ENCODE measurements at regions not wholly inside any gene's neighbourhood (a gene's known extent, or its start where the extent isn't known, plus 50 kb on each side); places are given as distances from the start of the nearest gene placed in this dataset.

DNA sequence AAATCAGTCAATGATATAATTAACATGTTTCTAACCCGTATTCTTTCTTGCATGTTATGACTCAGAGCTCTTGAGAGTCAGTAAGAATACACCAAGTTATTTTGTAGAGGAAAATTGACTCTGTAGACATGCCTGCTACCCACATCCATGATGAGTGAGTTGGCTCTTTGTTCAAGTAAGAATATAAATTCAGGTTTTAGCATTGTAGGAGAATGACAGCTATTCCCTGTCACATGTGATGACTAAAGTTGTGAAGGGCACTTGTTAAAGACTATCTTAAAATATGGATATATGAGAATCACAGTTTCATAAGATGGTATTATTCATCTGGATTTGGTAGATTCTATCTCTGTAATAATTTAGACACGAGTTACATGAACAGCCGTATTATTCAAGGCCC lies 209.1 kb downstream of the CCDC59 start:
- DNase-seq = no peak

DNA sequence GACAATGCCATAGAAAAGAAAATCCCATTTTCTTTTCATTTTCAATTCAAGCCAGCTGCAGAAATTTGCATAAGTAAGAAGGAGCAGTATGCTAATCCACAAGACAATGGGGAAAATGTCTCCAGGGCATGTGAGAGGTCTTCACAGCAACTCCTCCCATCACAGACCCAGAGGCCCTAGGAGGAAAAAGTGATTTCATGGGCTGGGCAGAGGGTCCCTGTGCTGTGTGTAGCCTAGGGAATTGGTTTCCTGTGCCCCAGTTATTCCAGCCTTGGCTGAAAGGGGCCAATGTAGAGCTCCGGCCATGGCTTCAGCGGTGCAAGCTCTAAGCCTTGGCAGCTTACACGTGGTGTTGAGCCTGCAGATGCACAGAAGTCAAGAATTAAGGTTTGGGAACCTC lies 211.4 kb downstream of the CCDC59 start:
- no peak for DNase-seq

DNA sequence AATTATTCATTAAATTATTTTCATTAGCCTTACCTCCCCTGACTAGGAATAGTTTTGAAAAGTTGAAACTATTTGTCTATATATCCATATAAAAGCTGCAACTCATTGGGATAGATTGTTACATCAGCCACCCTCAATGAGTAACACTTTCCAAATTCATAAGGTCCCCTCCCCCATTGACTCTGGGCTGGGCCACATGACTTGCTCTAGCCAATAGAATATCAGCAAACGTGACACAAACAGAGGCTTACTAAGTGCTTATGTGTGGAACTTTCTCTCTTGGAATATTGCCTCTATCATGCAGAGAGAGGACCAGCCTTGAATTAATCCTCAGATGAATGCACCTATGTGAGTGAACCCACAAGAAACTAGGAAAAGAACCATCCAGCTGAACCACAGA lies 213.7 kb downstream of the CCDC59 start:
- DNase-seq = no peak

DNA sequence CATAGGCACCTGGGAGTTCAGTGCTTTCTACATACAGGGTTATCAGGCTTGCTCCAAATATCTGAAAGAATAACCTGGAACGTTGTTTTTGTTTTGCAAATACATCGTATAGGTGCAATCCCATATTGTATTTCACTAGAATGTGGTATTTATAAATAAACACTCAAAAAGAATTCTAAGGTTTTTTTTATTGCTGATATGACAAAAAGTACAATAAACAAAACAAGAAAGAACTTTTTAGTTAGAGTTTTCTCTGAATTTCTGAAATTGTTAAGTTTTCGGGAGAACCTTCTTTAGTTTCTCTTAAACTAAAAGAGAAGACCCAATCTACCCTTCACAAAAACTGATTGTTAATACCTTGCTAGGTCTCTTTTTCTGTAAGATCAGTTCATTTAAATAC lies 225.8 kb downstream of the CCDC59 start:
- DNase-seq = no peak

DNA sequence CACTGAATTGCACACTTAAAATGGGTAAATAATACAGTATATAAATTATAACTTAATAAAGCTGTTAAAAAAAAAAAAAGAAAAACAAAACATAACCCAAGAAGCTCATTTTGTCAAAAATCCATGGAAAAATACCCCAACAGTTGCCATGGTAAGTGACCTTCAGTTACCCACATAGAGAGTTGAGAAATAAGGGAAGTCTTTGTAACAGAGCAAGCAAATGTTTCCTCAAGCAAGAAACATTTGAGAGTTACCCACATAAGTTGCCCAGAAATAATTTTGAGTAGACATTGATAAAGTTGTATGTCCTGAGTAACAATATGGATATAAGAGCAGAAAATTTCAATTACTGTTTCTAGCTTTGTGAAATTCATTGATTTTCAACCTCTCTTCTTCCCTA lies 227.4 kb downstream of the CCDC59 start:
- no peak for DNase-seq

DNA sequence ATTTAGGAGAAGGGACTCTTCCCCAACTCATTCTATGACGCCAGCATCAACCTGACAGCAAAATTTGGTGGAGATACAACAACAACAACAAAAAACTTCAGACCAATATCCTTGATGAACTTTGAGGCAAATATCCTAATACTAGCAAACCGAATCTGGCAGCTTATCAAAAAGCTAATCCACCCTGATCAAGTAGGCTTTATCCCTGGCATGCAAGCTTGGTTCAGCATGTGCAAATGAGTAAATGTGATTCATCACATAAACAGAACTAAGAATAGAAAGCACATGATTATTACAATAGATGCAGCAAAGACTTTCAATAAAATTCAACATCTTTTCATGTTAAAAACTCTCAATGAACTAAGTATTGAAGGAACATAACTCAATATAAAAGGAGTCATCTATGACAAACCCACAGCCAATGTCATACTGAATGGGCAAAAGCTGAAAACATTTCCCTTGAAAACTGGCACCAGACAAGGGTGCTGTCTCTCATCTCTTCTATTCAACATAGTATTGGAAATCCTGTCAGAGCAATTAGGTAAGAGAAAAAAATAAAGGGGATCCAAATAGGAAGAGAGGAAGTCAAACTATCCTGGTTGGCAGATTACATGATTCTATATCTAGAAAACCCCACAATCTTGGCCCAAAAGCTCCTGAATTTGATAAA lies 233.3 kb downstream of the CCDC59 start:
- DNase-seq = no peak

DNA sequence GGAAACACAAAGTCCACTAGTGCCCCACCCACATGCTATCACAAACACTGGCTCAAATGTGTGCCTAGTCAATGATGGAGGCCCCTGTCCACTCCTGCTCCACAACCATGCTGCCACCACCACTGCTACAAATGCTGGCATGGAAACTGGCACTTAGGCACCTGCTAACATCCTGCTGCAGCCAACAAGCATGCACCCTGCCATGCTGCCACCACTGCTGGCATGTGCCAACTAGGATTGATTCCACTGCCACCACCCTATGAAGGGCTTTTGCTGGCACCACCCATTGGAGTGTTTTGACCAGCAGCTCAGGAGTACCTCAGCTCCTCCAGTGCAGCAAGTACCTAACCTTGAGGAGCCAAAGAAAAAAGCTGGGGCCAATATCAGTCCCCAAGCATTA lies 236.6 kb downstream of the CCDC59 start:
- no peak for DNase-seq

DNA sequence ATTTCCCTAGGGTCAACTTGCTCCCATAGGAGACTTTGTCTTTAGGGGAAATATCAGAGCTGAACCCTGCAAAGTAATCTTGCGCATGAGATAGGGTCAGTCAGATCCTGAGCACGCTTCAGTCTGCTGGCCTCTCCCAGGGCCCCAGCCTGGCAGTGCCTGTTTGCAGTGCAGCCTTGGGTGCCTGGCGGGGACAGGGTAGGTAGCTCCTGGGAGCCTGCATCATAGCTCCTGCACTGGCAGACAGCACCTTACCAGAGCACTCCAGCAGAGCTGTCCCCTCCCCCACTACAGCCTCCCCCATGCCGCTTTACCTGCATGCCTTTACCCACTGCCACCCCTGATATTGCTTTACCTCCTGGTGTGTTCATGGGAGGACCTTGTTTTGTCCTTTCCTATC lies 237.3 kb downstream of the CCDC59 start:
- DNase-seq = no peak

DNA sequence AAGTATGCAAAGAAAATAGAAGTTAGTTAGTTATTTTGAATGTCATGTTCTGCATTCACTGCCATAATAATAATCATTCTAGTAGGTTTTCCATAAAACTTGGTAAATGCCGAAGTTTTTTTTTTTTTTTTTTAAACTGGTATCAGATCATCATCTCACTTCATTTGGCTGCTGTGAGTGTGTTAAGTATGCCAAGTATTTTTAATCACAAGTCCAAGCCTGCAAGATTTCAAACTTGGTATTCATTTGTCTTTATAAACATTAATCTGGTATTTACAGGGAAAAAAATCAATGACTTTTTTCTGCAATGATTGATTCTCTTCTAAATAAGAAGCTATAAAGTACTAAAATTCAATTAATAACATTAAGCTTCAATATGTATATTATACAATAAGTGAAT lies 248.9 kb downstream of the CCDC59 start:
- DNase-seq = no peak

DNA sequence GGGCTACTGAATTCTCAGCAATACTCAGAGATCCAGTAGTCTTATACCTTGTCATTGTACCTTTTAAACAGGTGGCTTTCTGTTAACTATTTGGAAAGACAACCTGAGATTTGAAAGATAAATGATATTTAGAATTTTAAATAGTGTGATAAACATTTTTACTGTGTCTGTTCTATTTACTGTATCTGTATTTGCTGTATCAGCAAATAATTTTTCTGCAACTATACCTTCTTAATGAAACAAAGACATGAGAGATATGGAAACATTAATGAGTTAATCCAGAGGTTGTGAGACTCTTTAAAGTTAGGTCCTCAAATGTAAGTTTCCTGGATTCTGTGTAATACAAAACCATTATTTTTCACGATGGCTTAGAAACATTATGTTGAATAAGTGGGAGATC lies 249.6 kb downstream of the CCDC59 start:
- DNase-seq = no peak

DNA sequence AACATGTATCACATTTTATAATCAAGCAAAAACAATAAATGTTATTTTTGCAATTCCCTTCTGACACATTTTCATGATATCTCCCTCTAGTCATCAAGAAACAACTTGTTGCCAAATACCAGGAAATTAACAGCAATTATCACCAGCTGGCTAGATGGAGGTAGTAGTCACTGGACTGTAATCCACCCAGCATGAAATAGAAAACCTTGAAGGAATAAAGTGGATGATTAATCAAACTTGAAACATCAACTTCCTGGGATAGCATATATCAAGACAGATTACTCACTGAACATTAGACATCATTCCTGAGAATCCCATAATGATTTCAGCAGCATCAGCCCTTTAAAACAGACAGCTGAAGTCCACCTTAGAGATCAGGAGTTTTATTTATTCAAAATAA lies 259.0 kb downstream of the CCDC59 start:
- no peak for DNase-seq

DNA sequence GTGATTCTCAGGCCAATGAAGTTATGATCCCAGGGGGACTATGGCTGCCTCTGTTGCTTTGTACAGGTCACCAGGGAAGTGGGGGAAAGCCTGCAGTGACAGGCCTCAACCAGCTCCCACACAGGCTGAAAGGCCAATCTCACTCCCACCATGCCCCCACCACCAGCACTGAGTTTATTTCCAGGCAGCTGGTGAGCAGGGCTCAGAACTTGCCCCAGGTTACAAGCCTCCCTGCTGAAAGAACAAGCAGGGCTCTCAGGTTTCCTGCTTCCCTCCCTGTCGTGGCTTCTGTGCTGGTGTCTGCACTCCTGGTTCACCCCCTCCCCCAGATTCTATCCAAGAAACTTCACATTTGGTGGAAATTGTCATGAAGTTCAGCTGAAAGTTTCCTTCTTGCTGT lies 260.3 kb downstream of the CCDC59 start:
- no peak for DNase-seq

DNA sequence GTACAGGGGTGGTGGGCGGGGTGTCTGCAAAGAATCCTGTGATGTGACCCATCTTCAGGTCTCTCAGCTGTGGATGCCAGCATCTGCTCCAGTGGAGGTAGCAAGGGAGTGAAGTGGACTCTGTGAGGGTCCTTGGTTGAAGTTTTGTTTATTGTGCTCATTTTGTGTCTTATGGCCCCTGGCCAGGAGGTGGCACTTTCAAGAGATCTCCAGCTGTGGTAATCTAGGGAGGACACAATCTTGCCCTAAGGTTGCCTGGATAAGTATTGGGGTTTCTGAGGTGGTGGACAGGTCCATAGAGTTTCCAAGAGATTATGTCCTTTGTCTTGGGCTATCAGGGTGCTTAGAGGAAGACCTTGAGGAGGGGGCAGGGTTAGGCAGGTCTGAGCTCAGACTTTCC lies 260.7 kb downstream of the CCDC59 start:
- DNase-seq = no peak

DNA sequence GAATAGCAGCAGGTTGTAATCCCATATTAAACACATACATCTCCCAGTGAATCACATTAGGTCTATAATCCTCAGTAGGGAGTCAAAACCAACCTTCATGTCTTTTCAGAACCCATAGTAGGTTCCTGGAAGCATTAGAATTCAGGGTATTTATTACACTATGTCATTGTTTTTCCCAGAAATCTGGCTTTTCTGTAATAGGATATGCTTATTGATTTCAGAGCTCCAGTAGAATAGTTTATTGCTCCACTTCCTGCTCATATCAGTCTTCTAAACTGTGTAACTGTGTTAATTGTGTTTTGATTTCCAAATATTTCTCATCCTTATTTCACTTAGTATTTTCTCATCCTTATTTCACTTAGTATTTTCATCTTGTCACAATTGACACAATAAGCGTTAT lies 268.0 kb downstream of the CCDC59 start:
- no peak for DNase-seq

DNA sequence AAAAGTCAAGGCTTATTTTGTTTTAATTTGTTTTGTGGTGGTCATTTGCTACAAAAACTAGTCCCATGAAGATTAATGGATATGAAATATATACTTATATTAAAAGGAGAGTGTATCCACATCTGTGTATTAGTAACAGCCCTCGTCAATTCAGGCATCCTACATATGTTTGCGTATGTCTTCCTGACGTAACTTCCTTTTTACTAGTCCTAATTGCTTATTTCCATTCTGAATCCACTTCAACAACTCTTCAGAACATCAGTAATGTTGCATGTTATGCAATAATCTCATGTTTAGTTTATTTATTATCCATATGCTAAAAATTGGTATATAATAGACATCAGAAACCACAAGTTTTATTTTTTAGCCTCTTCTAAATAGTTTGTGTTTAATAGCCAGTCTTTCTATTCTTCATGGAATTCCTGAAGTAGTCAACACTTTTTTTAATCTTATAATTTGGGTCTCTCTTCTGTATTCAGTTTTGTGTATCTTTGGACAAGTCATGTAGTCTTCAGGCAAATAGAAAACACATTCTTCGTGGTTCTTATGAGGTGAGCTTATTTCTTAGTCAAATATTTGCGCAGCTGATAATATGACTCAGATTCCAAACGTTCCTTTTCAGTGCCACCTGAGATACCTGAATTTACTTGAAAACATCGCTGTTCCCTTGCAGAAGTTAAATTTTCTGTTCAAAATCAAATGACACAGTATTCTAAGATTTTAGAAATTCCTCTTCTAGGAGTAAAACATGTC lies 268.6 kb downstream of the CCDC59 start:
- no peak for DNase-seq

DNA sequence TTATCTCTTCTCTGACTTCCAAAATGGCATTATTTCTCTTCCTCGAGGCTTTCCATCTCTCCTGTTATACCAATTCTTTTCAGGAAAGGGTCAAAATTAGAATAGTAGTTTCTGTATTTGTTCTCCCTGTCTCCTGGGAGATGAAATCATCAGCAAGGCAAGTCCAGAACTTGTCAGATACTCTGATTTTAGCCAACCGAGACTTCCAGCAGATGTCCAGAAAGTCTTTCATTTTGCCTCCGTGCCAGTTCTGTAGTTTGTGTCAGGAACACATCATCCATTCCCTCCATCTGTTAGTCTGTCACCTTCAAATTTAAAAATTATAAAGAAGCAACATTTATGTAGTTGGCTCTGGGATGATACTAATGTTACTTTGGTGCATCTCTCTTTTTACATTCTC lies 275.7 kb downstream of the CCDC59 start:
- no peak for DNase-seq

DNA sequence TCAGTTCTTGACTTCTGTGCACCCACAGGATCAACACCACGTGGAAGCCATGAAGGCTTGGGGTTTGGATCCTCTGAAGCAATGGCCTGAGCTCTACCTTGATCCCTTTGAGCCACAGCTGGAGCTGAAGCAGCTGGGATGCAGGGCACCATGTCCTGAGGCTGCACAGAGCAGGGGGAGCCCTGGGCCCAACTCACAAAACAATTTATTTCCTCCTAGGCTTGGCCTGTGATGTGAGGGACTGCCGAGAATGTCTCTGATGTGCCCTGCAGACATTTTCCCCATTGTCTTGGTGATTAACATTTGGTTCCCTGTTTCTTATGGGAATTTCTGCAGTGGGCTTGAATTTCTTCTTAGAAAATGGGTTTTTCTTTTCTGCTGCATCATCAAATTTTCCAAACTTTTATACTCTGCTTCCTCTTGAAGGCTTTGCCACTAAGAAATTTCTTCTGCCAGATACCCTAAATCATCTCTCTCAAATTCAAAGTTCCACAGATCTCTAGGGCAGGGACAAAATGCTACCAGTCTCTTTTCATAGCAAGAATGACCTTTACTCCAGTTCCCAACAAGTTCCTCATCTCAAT lies 288.2 kb downstream of the CCDC59 start:
- DNase-seq = no peak

DNA sequence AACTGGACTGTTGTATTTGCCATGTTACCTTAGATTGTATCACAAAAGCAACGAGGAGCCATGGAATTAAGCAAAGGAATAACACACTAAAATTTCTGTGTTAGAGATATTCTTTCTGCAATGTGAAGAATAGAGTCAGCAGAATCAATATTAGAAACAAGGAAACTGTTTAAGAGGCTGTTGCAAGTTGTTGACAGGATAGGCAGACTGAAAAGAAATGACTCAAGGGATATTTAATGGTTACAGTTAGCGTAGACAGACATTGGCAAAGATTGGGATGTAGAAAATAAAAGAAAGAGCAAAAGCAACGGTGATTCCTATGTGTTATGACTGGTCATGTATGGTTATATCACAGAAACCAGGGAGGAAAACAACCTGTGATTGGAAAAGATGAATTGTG lies 299.0 kb upstream of the PPFIA2 start:
- no peak for DNase-seq

DNA sequence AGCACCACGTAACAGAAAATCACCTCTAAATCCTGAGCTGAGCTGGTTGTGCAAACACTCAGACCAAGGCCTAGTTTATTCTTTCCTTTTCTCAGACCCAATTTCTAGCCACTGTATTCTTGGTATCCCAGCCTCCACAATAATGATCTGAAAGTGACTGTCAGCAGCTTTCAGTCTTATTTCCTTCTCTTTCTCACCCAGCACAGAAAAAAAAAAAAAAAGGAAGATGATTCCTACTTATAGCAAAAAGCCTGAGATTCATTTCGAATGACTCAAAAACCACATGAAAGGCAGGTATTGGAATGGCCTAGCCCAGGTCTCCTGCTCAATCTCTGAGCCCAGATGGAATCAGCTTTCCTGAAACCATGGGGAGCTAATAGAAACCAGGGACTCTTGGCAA lies 298.6 kb upstream of the PPFIA2 start:
- no peak for DNase-seq

DNA sequence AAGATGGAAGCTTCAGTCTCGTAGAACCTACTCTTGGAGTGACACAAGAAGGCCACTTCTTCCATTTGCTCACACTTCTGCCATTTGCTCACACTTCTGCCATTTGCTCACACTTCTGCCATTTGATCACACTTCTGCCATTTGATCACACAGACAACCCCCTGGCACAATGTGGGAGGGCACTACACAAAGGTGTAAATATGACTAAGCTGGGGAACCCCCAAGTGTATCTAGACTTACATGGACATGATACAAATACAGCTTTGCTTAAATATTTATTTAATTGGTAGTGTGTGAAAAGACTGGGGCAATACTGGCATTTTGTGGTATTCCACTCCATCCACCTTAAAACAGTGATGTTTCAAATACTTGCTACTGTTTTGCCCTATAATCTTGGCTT lies 296.2 kb upstream of the PPFIA2 start:
- no peak for DNase-seq

DNA sequence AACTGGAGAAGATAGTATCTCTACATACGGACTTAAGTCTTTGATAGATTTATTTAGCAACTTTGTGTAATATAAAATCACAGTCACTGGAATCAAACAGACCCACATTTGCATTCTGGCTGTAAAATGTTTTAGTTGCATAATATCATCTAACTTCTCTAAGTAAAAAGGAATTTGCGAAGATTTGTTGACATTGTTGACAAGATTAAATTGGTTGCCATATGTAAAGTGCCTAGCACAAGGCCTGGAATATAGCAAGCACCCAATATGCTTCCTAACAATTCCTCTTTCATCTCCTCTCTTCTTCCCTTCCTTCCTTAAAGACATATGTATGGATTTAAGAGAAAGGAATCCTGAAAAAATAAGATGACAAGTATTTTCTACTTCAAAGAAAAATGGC lies 295.4 kb upstream of the PPFIA2 start:
- DNase-seq = no peak

DNA sequence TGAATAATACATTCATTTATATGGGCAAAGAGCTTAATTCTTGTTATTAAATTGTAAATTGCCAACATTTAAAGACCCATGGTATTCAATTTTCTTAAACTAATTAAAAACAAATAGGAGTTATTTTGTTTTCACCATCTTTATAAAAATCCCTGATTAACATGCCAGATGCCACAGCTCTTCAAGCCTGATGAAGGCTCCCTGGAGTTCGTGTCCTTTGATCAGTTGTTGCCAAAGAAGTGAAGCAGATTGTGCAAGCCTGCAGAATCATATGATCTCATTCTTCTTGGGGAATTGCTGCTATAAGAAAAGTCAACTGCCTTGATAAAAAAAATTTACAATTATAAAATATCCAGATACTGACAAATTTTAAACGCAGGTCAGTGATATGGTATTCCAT lies 288.3 kb upstream of the PPFIA2 start:
- DNase-seq = no peak

DNA sequence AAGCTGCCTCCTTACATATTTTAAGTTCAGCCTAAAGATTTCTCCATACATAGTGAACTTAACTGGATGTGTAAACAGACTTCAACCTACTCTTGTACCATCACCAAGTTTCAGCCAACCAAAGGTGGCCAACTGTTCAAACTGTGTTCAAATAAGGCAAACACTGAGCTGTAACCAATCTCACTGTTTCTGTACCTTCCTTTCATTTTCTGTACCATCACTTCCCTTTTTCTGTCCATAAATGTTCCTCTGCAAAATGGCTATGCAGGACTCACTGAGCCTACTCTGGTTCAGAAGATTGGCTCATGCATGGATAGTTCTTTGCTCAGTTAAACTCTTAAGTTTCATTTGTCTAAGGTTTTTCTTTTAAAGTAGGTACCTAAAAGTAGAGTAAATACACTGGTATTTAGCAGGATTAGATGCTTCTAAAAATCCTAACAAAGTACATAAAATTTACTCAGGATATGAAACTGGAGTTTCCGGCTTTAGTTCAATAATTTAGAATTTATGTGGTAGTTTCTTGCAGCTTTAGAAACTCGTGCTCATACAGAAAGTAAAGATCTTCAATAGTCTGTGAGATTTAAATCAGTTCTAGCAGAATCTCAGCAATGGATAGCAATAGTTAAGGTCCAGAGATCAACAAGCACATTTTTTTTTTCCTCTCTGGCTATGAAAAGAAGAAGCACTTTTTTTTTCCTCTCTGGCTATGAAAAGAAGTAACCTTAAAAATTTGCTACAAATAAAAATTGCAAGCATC lies 282.0 kb upstream of the PPFIA2 start:
- DNase-seq = no peak

DNA sequence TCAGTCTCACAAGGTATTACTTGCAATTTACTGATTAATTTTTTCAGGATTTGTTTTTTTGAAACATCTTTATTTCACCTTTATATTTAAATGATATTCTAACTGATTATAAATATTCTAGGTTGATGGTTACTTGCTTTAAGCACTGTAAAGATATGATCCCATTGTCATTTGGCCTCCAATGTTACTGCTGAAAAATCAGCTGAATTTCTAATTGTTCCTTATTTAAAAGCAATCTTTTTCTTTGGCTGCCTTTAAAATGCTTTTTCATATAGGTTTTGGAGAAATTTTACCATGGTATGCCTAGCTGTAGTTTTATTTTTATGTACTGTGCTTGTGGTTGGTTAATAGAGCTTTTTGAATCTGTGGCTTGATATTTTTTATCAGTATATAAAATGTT lies 275.6 kb upstream of the PPFIA2 start:
- DNase-seq = no peak

All from NCI-H2081 (cell line).